ENCODE measurements at regions not wholly inside any gene's neighbourhood (a gene's known extent, or its start where the extent isn't known, plus 50 kb on each side); places are given as distances from the start of the nearest gene placed in this dataset.

DNA sequence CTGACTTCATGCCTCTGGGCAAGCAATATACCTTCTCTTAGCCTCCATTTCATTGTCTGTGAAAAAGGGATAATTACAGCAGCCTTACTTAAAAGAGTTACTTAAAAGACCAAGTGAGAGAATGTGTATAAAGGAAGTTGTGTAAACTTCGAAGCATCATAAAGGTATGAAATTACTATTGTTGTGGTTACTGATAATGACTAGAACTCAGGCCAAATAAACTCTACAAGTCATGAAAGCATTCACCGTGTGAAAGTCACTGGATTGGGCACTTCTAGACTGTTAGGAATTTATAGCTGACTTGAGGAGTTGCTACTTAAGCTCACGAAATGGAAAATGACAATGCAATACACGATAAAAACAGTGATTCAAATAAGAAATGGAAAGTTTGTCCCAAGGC, 67.4 kb upstream of the HAAO start:
- no peak overlapping the region for H3K9ac ChIP-seq (ENCODE audit: low read depth in 1 of 2, low read length in 2 of 2)
- H3K36me3 ChIP-seq (ENCODE audit: control insufficient read depth in 4 of 4, insufficient read depth in 3 of 4, low read depth in 1 of 4, low read length in 3 of 4) = no peaks in the 10 kb centered on the region
- no peak for DNase-seq (ENCODE audit: low spot score)
- no peaks in the 10 kb centered on the region for H3K9me3 ChIP-seq (ENCODE audit: control insufficient read depth in 4 of 4, low read length in 3 of 4)
- no peak overlapping the region for H3K4me3 ChIP-seq (ENCODE audit: low read depth in 1 of 3, low read length in 3 of 3)
- no peak overlapping the region for H3K27ac ChIP-seq (ENCODE audit: low read depth in 1 of 2, low read length in 2 of 2)
- H3K4me1 ChIP-seq (ENCODE audit: control insufficient read depth in 4 of 4, insufficient read depth in 4 of 4, low read length in 3 of 4) = no peaks in the 10 kb centered on the region
- TF ChIP-seq EGR1 (IDR thresholded peaks at IDR 0.05; ENCODE audit: low read depth in 2 of 2) = no peak
- TF ChIP-seq RXRA (IDR thresholded peaks at IDR 0.05) = no peak
- TF ChIP-seq, protein P1, sequence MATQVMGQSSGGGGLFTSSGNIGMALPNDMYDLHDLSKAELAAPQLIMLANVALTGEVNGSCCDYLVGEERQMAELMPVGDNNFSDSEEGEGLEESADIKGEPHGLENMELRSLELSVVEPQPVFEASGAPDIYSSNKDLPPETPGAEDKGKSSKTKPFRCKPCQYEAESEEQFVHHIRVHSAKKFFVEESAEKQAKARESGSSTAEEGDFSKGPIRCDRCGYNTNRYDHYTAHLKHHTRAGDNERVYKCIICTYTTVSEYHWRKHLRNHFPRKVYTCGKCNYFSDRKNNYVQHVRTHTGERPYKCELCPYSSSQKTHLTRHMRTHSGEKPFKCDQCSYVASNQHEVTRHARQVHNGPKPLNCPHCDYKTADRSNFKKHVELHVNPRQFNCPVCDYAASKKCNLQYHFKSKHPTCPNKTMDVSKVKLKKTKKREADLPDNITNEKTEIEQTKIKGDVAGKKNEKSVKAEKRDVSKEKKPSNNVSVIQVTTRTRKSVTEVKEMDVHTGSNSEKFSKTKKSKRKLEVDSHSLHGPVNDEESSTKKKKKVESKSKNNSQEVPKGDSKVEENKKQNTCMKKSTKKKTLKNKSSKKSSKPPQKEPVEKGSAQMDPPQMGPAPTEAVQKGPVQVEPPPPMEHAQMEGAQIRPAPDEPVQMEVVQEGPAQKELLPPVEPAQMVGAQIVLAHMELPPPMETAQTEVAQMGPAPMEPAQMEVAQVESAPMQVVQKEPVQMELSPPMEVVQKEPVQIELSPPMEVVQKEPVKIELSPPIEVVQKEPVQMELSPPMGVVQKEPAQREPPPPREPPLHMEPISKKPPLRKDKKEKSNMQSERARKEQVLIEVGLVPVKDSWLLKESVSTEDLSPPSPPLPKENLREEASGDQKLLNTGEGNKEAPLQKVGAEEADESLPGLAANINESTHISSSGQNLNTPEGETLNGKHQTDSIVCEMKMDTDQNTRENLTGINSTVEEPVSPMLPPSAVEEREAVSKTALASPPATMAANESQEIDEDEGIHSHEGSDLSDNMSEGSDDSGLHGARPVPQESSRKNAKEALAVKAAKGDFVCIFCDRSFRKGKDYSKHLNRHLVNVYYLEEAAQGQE (IDR thresholded peaks at IDR 0.05) = no peak
- no peak for TF ChIP-seq JUND (IDR thresholded peaks at IDR 0.05)
- no peak for TF ChIP-seq FOXA2 (IDR thresholded peaks at IDR 0.05)
- TF ChIP-seq SP1 (IDR thresholded peaks at IDR 0.05) = no peak
- whole genome bisulfite sequencing = 75% methylated on average over 4 of the region's 4 CpGs
- H3K27me3 ChIP-seq (ENCODE audit: control insufficient read depth in 4 of 4, insufficient read depth in 4 of 4, low read length in 3 of 4) = no peaks in the 10 kb centered on the region

- Histone ChIP-seq H3K36me3 (ENCODE audit: control insufficient read depth in 4 of 4, insufficient read depth in 3 of 4, low read depth in 1 of 4, low read length in 3 of 4) (no peaks in the 10 kb centered on the region), H3K9ac (ENCODE audit: low read depth in 1 of 2, low read length in 2 of 2) (no peak overlapping the region), H3K4me1 (ENCODE audit: control insufficient read depth in 4 of 4, insufficient read depth in 4 of 4, low read length in 3 of 4) (peaks cover 4 to 7% (median 6%) of the 10 kb centered on the region in 4 donors), H3K9me3 (ENCODE audit: control insufficient read depth in 4 of 4, low read length in 3 of 4) (no peaks in the 10 kb centered on the region), H3K27ac (ENCODE audit: low read depth in 1 of 2, low read length in 2 of 2) (no peak overlapping the region), H3K27me3 (ENCODE audit: control insufficient read depth in 4 of 4, insufficient read depth in 4 of 4, low read length in 3 of 4) (no peaks in the 10 kb centered on the region), H3K4me3 (ENCODE audit: low read depth in 1 of 3, low read length in 3 of 3) (no peak overlapping the region)
- WGBS = 3% methylated on average over 2 of the region's 2 CpGs
- TF ChIP-seq YY1 (IDR thresholded peaks at IDR 0.05) = peak; percentile 20
- TF ChIP-seq EGR1 (IDR thresholded peaks at IDR 0.05; ENCODE audit: low read depth in 2 of 2) = no peak
- peak; percentile 96 to 97 for TF ChIP-seq RAD21 (IDR thresholded peaks at IDR 0.05)
- TF ChIP-seq, protein P2, sequence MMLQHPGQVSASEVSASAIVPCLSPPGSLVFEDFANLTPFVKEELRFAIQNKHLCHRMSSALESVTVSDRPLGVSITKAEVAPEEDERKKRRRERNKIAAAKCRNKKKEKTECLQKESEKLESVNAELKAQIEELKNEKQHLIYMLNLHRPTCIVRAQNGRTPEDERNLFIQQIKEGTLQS (IDR thresholded peaks at IDR 0.05) = no peak
- TF ChIP-seq FOXA1 (IDR thresholded peaks at IDR 0.05) = no peak
- TF ChIP-seq, protein P3, sequence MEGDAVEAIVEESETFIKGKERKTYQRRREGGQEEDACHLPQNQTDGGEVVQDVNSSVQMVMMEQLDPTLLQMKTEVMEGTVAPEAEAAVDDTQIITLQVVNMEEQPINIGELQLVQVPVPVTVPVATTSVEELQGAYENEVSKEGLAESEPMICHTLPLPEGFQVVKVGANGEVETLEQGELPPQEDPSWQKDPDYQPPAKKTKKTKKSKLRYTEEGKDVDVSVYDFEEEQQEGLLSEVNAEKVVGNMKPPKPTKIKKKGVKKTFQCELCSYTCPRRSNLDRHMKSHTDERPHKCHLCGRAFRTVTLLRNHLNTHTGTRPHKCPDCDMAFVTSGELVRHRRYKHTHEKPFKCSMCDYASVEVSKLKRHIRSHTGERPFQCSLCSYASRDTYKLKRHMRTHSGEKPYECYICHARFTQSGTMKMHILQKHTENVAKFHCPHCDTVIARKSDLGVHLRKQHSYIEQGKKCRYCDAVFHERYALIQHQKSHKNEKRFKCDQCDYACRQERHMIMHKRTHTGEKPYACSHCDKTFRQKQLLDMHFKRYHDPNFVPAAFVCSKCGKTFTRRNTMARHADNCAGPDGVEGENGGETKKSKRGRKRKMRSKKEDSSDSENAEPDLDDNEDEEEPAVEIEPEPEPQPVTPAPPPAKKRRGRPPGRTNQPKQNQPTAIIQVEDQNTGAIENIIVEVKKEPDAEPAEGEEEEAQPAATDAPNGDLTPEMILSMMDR (IDR thresholded peaks at IDR 0.05; ENCODE audit: low read depth, low read length, missing input control) = peak; percentile 94
- no peak for TF ChIP-seq SP1 (IDR thresholded peaks at IDR 0.05)
- TF ChIP-seq, protein P1 (IDR thresholded peaks at IDR 0.05) = no peak
- no peak for TF ChIP-seq NR2F2 (IDR thresholded peaks at IDR 0.05)
- no peak for TF ChIP-seq JUND (IDR thresholded peaks at IDR 0.05)
- TF ChIP-seq RXRA (IDR thresholded peaks at IDR 0.05) = no peak
- TF ChIP-seq, protein P4, sequence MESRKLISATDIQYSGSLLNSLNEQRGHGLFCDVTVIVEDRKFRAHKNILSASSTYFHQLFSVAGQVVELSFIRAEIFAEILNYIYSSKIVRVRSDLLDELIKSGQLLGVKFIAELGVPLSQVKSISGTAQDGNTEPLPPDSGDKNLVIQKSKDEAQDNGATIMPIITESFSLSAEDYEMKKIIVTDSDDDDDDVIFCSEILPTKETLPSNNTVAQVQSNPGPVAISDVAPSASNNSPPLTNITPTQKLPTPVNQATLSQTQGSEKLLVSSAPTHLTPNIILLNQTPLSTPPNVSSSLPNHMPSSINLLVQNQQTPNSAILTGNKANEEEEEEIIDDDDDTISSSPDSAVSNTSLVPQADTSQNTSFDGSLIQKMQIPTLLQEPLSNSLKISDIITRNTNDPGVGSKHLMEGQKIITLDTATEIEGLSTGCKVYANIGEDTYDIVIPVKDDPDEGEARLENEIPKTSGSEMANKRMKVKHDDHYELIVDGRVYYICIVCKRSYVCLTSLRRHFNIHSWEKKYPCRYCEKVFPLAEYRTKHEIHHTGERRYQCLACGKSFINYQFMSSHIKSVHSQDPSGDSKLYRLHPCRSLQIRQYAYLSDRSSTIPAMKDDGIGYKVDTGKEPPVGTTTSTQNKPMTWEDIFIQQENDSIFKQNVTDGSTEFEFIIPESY (IDR thresholded peaks at IDR 0.05) = no peak
- TF ChIP-seq FOXA2 (IDR thresholded peaks at IDR 0.05) = no peak
- TF ChIP-seq HNF4A (conservative IDR thresholded peaks at IDR 0.05) = no peak
- TF ChIP-seq, protein P5, sequence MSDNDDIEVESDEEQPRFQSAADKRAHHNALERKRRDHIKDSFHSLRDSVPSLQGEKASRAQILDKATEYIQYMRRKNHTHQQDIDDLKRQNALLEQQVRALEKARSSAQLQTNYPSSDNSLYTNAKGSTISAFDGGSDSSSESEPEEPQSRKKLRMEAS (IDR thresholded peaks at IDR 0.05) = no peak
- no peak for TF ChIP-seq HNF4G (IDR thresholded peaks at IDR 0.05)
- no peak for TF ChIP-seq GABPA (IDR thresholded peaks at IDR 0.05 in 1 of 2, conservative IDR thresholded peaks at IDR 0.05 in 1 of 2)
- no peak for TF ChIP-seq TAF1 (conservative IDR thresholded peaks at IDR 0.05)
- peak; percentile 89 for DNase-seq (ENCODE audit: low spot score)
Measured at GRCh38 chr2:42859006-42859552, 66.7 kb upstream of the HAAO start.

Measured in liver (tissue), 8 donors.